ENCODE measurements at regions not wholly inside any gene's neighbourhood (a gene's known extent, or its start where the extent isn't known, plus 50 kb on each side); places are given as distances from the start of the nearest gene placed in this dataset.

GRCh38 chr1:82463951-82464350 is 663.2 kb downstream of the ADGRL2 start:
- peak in 1 of 2 donors; percentile 4 for DNase-seq

- DNase-seq = no peak
These were observed 661.6 kb downstream of the ADGRL2 start for GRCh38 chr1:82462366-82462765.

- no peak for DNase-seq
These were observed 654.6 kb downstream of the ADGRL2 start for GRCh38 chr1:82455342-82455741.

GRCh38 chr1:82454431-82454830 is 653.7 kb downstream of the ADGRL2 start:
- no peak for DNase-seq

GRCh38 chr1:82453511-82454185 is 652.9 kb downstream of the ADGRL2 start:
- no peak for DNase-seq

- DNase-seq = no peak
These were observed 651.4 kb downstream of the ADGRL2 start for GRCh38 chr1:82452096-82452495.

GRCh38 chr1:82451191-82451590 is 650.5 kb downstream of the ADGRL2 start:
- no peak for DNase-seq

GRCh38 chr1:82449506-82450057 is 648.8 kb downstream of the ADGRL2 start:
- no peak for DNase-seq

- DNase-seq = no peak
These were observed 646.2 kb downstream of the ADGRL2 start for GRCh38 chr1:82446955-82447354.

GRCh38 chr1:82446236-82446635 is 645.5 kb downstream of the ADGRL2 start:
- DNase-seq = no peak

GRCh38 chr1:82445827-82446226 is 645.1 kb downstream of the ADGRL2 start:
- no peak for DNase-seq

- DNase-seq = no peak
These were observed 644.4 kb downstream of the ADGRL2 start for GRCh38 chr1:82445132-82445531.

- no peak for DNase-seq
These were observed 640.7 kb downstream of the ADGRL2 start for GRCh38 chr1:82441402-82441801.

GRCh38 chr1:82423174-82423815 is 622.6 kb downstream of the ADGRL2 start:
- DNase-seq = no peak

GRCh38 chr1:82421782-82422181 is 621.0 kb downstream of the ADGRL2 start:
- DNase-seq = no peak

GRCh38 chr1:82420584-82420983 is 619.9 kb downstream of the ADGRL2 start:
- no peak for DNase-seq

GRCh38 chr1:82411605-82412004 is 610.9 kb downstream of the ADGRL2 start:
- DNase-seq = no peak

- no peak for DNase-seq
These were observed 604.6 kb downstream of the ADGRL2 start for GRCh38 chr1:82405333-82405732.

GRCh38 chr1:82401116-82401515 is 600.4 kb downstream of the ADGRL2 start:
- DNase-seq = no peak

- no peak for DNase-seq
These were observed 599.8 kb downstream of the ADGRL2 start for GRCh38 chr1:82400521-82400920.

GRCh38 chr1:82399093-82399492 is 598.4 kb downstream of the ADGRL2 start:
- no peak for DNase-seq

- no peak for DNase-seq
These were observed 597.6 kb downstream of the ADGRL2 start for GRCh38 chr1:82398357-82398756.

- DNase-seq = no peak
These were observed 594.7 kb downstream of the ADGRL2 start for GRCh38 chr1:82395440-82395839.

GRCh38 chr1:82392946-82393345 is 592.2 kb downstream of the ADGRL2 start:
- DNase-seq = no peak
